ENCODE measurements at regions not wholly inside any gene's neighbourhood (a gene's known extent, or its start where the extent isn't known, plus 50 kb on each side); places are given as distances from the start of the nearest gene placed in this dataset.

DNA sequence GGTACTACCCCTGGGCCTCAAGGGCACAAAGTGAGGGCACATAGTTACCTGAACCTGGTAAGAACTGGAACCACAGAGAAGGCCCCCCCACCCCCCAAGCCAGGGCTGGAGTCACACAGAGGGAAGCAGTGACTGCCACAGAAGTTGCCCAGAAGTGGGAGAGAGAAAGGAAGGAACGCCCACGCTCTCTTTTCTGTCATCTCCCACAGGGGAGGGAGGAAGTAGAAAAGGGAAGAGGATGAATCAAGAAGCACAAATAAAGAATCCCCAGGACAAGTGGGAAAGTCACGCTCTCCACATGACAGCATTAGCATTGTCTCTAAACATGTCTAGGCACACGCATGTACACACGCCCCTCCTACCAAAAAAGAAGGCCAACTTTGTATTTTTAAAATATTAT, 114.7 kb upstream of the FRMD4B start:
- no peak for TF ChIP-seq EZH2 (IDR thresholded peaks at IDR 0.05; ENCODE audit: borderline replicate concordance, low read depth, low read length, severe bottlenecking)
- TF ChIP-seq, protein P1, sequence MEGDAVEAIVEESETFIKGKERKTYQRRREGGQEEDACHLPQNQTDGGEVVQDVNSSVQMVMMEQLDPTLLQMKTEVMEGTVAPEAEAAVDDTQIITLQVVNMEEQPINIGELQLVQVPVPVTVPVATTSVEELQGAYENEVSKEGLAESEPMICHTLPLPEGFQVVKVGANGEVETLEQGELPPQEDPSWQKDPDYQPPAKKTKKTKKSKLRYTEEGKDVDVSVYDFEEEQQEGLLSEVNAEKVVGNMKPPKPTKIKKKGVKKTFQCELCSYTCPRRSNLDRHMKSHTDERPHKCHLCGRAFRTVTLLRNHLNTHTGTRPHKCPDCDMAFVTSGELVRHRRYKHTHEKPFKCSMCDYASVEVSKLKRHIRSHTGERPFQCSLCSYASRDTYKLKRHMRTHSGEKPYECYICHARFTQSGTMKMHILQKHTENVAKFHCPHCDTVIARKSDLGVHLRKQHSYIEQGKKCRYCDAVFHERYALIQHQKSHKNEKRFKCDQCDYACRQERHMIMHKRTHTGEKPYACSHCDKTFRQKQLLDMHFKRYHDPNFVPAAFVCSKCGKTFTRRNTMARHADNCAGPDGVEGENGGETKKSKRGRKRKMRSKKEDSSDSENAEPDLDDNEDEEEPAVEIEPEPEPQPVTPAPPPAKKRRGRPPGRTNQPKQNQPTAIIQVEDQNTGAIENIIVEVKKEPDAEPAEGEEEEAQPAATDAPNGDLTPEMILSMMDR (IDR thresholded peaks at IDR 0.05; ENCODE audit: extremely low read depth in 1 of 2, insufficient read depth in 1 of 2, low read depth in 1 of 2, low read length in 2 of 2): no peak
- no peak for TF ChIP-seq POLR2A (IDR thresholded peaks at IDR 0.05; ENCODE audit: low read depth, low read length)
- TF ChIP-seq POLR2AphosphoS5 (IDR thresholded peaks at IDR 0.05; ENCODE audit: insufficient read depth, low read depth, low read length): no peak

Measured in endothelial cell of umbilical vein (primary cell).